NCI-H2227 (cell line): ENCODE measurements at regions not wholly inside any gene's neighbourhood (a gene's known extent, or its start where the extent isn't known, plus 50 kb on each side); places are given as distances from the start of the nearest gene placed in this dataset.

Source experiments
- DNase-seq: peaks from one replicate; lab custom pipeline; 2025; ENCODE audit not compliant: unreplicated experiment; lab: John Stamatoyannopoulos, UW

- DNase-seq: no peak
These were observed 200.0 kb upstream of the MEX3C start for GRCh38 chr18:51397347-51397962.

- no peak for DNase-seq
These were observed 200.6 kb upstream of the MEX3C start for GRCh38 chr18:51398104-51398503.

GRCh38 chr18:51399491-51400122, 202.1 kb upstream of the MEX3C start:
- DNase-seq: no peak

- no peak for DNase-seq
These were observed 203.2 kb upstream of the MEX3C start for GRCh38 chr18:51400721-51401120.

- DNase-seq: no peak
These were observed 204.4 kb upstream of the MEX3C start for GRCh38 chr18:51401912-51402311.

GRCh38 chr18:51404620-51405019, 207.1 kb upstream of the MEX3C start:
- DNase-seq: no peak

GRCh38 chr18:51405683-51406477, 208.4 kb upstream of the MEX3C start:
- no peak for DNase-seq

GRCh38 chr18:51417643-51418483, 220.4 kb upstream of the MEX3C start:
- DNase-seq: no peak

GRCh38 chr18:51425475-51425874, 228.0 kb upstream of the MEX3C start:
- DNase-seq: no peak

GRCh38 chr18:51425889-51426288, 228.4 kb upstream of the MEX3C start:
- DNase-seq: no peak

GRCh38 chr18:51426996-51427395, 229.5 kb upstream of the MEX3C start:
- peak; percentile 5 for DNase-seq

- no peak for DNase-seq
These were observed 232.2 kb upstream of the MEX3C start for GRCh38 chr18:51429644-51430043.

- DNase-seq: no peak
These were observed 233.1 kb upstream of the MEX3C start for GRCh38 chr18:51430538-51430937.

GRCh38 chr18:51433296-51433695, 235.8 kb upstream of the MEX3C start:
- DNase-seq: no peak

- DNase-seq: no peak
These were observed 236.4 kb upstream of the MEX3C start for GRCh38 chr18:51433881-51434280.

GRCh38 chr18:51437280-51438271, 240.1 kb upstream of the MEX3C start:
- peak; percentile 52 for DNase-seq

- no peak for DNase-seq
These were observed 241.4 kb upstream of the MEX3C start for GRCh38 chr18:51438797-51439350.

GRCh38 chr18:51442012-51442411, 244.5 kb upstream of the MEX3C start:
- DNase-seq: no peak

- no peak for DNase-seq
These were observed 249.2 kb upstream of the MEX3C start for GRCh38 chr18:51446571-51447210.
